ENCODE measurements at regions not wholly inside any gene's neighbourhood (a gene's known extent, or its start where the extent isn't known, plus 50 kb on each side); places are given as distances from the start of the nearest gene placed in this dataset.

GRCh38 chr5:168104811-168105481 lies 186.5 kb upstream of the WWC1 start:
- Histone ChIP-seq H3K4me1 (ENCODE audit: control insufficient read depth, insufficient read depth, low read length) (peaks cover 9% of the 10 kb centered on the region), H3K36me3 (ENCODE audit: control insufficient read depth, insufficient read depth, low read length) (no peaks in the 10 kb centered on the region), H3K27me3 (ENCODE audit: control insufficient read depth, insufficient read depth, low read length) (no peaks in the 10 kb centered on the region; the same call in 1 of the 2 replicates), H3K4me3 (ENCODE audit: low read length) (no peak overlapping the region), H3K27ac (ENCODE audit: low read length) (no peak overlapping the region), H3K9me3 (ENCODE audit: control insufficient read depth, insufficient read depth, low read length) (no peaks in the 10 kb centered on the region)
- no peak for DNase-seq (ENCODE audit: low read depth, low spot score)
- WGBS (ENCODE audit: insufficient coverage, insufficient read length): no CpG with 5 or more reads among the region's 7 CpGs

- Histone ChIP-seq H3K4me3 (ENCODE audit: low read length) (no peak overlapping the region), H3K27me3 (ENCODE audit: control insufficient read depth, insufficient read depth, low read length) (no peaks in the 10 kb centered on the region; the same call in 1 of the 2 replicates), H3K4me1 (ENCODE audit: control insufficient read depth, insufficient read depth, low read length) (peaks cover 9% of the 10 kb centered on the region), H3K36me3 (ENCODE audit: control insufficient read depth, insufficient read depth, low read length) (no peaks in the 10 kb centered on the region), H3K9me3 (ENCODE audit: control insufficient read depth, insufficient read depth, low read length) (no peaks in the 10 kb centered on the region), H3K27ac (ENCODE audit: low read length) (no peak overlapping the region)
- DNase-seq (ENCODE audit: low read depth, low spot score): no peak
- WGBS (ENCODE audit: insufficient coverage, insufficient read length): no CpG with 5 or more reads among the region's 8 CpGs
These were observed 185.3 kb upstream of the WWC1 start for GRCh38 chr5:168106008-168106761.

GRCh38 chr5:168109441-168109840 lies 182.0 kb upstream of the WWC1 start:
- no peaks in the 10 kb centered on the region for H3K27me3 ChIP-seq (ENCODE audit: control insufficient read depth, insufficient read depth, low read length)
- no peak for DNase-seq (ENCODE audit: low read depth, low spot score)
- H3K36me3 ChIP-seq (ENCODE audit: control insufficient read depth, insufficient read depth, low read length): no peaks in the 10 kb centered on the region
- H3K9me3 ChIP-seq (ENCODE audit: control insufficient read depth, insufficient read depth, low read length): no peaks in the 10 kb centered on the region
- WGBS (ENCODE audit: insufficient coverage, insufficient read length): no CpG with 5 or more reads among the region's 5 CpGs
- H3K27ac ChIP-seq (ENCODE audit: low read length): no peak overlapping the region
- H3K4me3 ChIP-seq (ENCODE audit: low read length): no peak overlapping the region
- peaks cover 7% of the 10 kb centered on the region for H3K4me1 ChIP-seq (ENCODE audit: control insufficient read depth, insufficient read depth, low read length)

DNA sequence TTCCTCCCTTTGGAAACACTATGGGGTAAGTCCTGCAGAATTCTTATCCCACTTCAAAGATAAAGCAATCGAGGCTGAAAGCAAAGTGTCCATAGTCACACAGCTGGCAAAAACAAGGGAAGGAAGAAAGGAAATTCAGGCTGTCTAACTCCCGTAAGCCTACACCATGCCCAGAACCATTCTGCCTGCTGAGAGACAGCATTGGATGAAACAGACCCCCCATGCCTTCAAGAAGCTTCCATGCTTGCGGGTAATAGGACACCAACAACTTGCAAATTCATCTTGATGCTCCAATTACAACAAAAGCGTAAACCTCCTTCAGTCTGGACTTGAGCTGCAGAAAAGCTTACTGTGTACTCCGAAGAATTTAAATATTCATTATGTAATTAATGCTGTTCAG lies 181.1 kb upstream of the WWC1 start:
- no CpG with 5 or more reads among the region's 5 CpGs for WGBS (ENCODE audit: insufficient coverage, insufficient read length)
- H3K27ac ChIP-seq (ENCODE audit: low read length): no peak overlapping the region
- no peaks in the 10 kb centered on the region for H3K36me3 ChIP-seq (ENCODE audit: control insufficient read depth, insufficient read depth, low read length)
- H3K27me3 ChIP-seq (ENCODE audit: control insufficient read depth, insufficient read depth, low read length): no peaks in the 10 kb centered on the region
- H3K4me1 ChIP-seq (ENCODE audit: control insufficient read depth, insufficient read depth, low read length): peaks cover 2% of the 10 kb centered on the region; the same call in 1 of the 2 replicates
- no peak for DNase-seq (ENCODE audit: low read depth, low spot score)
- H3K9me3 ChIP-seq (ENCODE audit: control insufficient read depth, insufficient read depth, low read length): no peaks in the 10 kb centered on the region
- H3K4me3 ChIP-seq (ENCODE audit: low read length): no peak overlapping the region

- no peak overlapping the region for H3K4me3 ChIP-seq (ENCODE audit: low read length)
- peaks cover 2% of the 10 kb centered on the region; the same call in 1 of the 2 replicates for H3K4me1 ChIP-seq (ENCODE audit: control insufficient read depth, insufficient read depth, low read length)
- WGBS (ENCODE audit: insufficient coverage, insufficient read length): 100% methylated on average over 3 of the region's 14 CpGs
- no peak overlapping the region for H3K27ac ChIP-seq (ENCODE audit: low read length)
- no peaks in the 10 kb centered on the region for H3K27me3 ChIP-seq (ENCODE audit: control insufficient read depth, insufficient read depth, low read length)
- DNase-seq (ENCODE audit: low read depth, low spot score): no peak
- no peaks in the 10 kb centered on the region for H3K9me3 ChIP-seq (ENCODE audit: control insufficient read depth, insufficient read depth, low read length)
- no peaks in the 10 kb centered on the region for H3K36me3 ChIP-seq (ENCODE audit: control insufficient read depth, insufficient read depth, low read length)
These were observed 180.3 kb upstream of the WWC1 start for GRCh38 chr5:168110870-168111832.

GRCh38 chr5:168114444-168115017 lies 176.9 kb upstream of the WWC1 start:
- Histone ChIP-seq H3K9me3 (ENCODE audit: control insufficient read depth, insufficient read depth, low read length) (no peaks in the 10 kb centered on the region), H3K4me1 (ENCODE audit: control insufficient read depth, insufficient read depth, low read length) (peaks cover 2% of the 10 kb centered on the region; the same call in 1 of the 2 replicates), H3K27me3 (ENCODE audit: control insufficient read depth, insufficient read depth, low read length) (no peaks in the 10 kb centered on the region), H3K36me3 (ENCODE audit: control insufficient read depth, insufficient read depth, low read length) (no peaks in the 10 kb centered on the region), H3K27ac (ENCODE audit: low read length) (no peak overlapping the region), H3K4me3 (ENCODE audit: low read length) (no peak overlapping the region)
- DNase-seq (ENCODE audit: low read depth, low spot score): peak; percentile 80
- no CpG with 5 or more reads among the region's 6 CpGs for WGBS (ENCODE audit: insufficient coverage, insufficient read length)

GRCh38 chr5:168117469-168117868 lies 174.0 kb upstream of the WWC1 start:
- Histone ChIP-seq H3K4me3 (ENCODE audit: low read length) (no peak overlapping the region), H3K27me3 (ENCODE audit: control insufficient read depth, insufficient read depth, low read length) (no peaks in the 10 kb centered on the region), H3K9me3 (ENCODE audit: control insufficient read depth, insufficient read depth, low read length) (no peaks in the 10 kb centered on the region), H3K36me3 (ENCODE audit: control insufficient read depth, insufficient read depth, low read length) (no peaks in the 10 kb centered on the region), H3K27ac (ENCODE audit: low read length) (no peak overlapping the region), H3K4me1 (ENCODE audit: control insufficient read depth, insufficient read depth, low read length) (peaks cover 2% of the 10 kb centered on the region; the same call in 1 of the 2 replicates)
- no CpG with 5 or more reads among the region's 5 CpGs for WGBS (ENCODE audit: insufficient coverage, insufficient read length)
- no peak for DNase-seq (ENCODE audit: low read depth, low spot score)

- Histone ChIP-seq H3K4me1 (ENCODE audit: control insufficient read depth, insufficient read depth, low read length) (peaks cover 2% of the 10 kb centered on the region; the same call in 1 of the 2 replicates), H3K36me3 (ENCODE audit: control insufficient read depth, insufficient read depth, low read length) (no peaks in the 10 kb centered on the region), H3K27me3 (ENCODE audit: control insufficient read depth, insufficient read depth, low read length) (no peaks in the 10 kb centered on the region), H3K9me3 (ENCODE audit: control insufficient read depth, insufficient read depth, low read length) (no peaks in the 10 kb centered on the region), H3K27ac (ENCODE audit: low read length) (no peak overlapping the region), H3K4me3 (ENCODE audit: low read length) (no peak overlapping the region)
- no CpG with 5 or more reads among the region's 16 CpGs for WGBS (ENCODE audit: insufficient coverage, insufficient read length)
- DNase-seq (ENCODE audit: low read depth, low spot score): no peak
These were observed 173.3 kb upstream of the WWC1 start for GRCh38 chr5:168118042-168118668.

DNA sequence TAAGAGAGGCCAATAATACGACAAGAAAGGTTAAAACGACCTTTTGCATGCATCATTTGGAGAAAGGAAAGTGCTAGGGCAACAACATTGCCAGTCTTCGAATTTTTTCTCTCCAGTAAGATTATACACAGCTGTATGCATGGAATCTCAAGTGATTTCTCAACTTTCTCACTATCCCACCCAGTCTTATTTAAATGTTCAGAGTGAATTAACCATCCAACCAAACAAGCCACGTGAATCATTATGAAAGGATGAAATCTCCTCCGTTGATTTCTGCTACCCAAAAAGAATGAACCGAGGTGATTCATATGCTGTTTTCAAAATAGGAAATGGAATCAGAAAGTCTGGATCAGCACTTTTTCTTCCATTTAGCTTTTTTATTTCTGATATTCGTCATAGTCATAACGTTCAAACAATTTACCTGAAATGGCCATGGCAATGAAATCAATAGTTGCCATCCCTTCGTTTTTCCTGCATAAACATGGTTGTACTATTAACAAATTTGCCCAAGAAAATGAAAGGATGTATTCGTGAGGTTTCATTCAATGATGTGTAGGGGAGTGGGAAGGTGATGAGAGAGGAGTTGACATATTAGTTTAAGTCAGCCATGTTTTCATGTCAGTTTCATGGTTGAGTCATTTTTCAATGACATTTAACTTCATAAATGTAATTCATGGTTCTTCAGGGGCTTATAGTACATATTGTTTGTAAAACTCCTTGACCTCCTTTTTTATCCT lies 170.9 kb upstream of the WWC1 start:
- Histone ChIP-seq H3K4me1 (ENCODE audit: control insufficient read depth, insufficient read depth, low read length) (peaks cover 2% of the 10 kb centered on the region; the same call in 1 of the 2 replicates), H3K9me3 (ENCODE audit: control insufficient read depth, insufficient read depth, low read length) (no peaks in the 10 kb centered on the region), H3K4me3 (ENCODE audit: low read length) (no peak overlapping the region), H3K27ac (ENCODE audit: low read length) (no peak overlapping the region), H3K27me3 (ENCODE audit: control insufficient read depth, insufficient read depth, low read length) (no peaks in the 10 kb centered on the region), H3K36me3 (ENCODE audit: control insufficient read depth, insufficient read depth, low read length) (no peaks in the 10 kb centered on the region)
- no peak for DNase-seq (ENCODE audit: low read depth, low spot score)
- 100% methylated on average over 1 of the region's 10 CpGs for WGBS (ENCODE audit: insufficient coverage, insufficient read length)
